ENCODE measurements at regions not wholly inside any gene's neighbourhood (a gene's known extent, or its start where the extent isn't known, plus 50 kb on each side); places are given as distances from the start of the nearest gene placed in this dataset.

- Histone ChIP-seq H3K27ac (no peak overlapping the region), H3K36me3 (no peaks in the 10 kb centered on the region), H3K4me1 (no peaks in the 10 kb centered on the region), H3K9me3 (no peaks in the 10 kb centered on the region), H3K27me3 (no peaks in the 10 kb centered on the region), H3K4me3 (no peak overlapping the region)
- ATAC-seq = no peak
- no peak for TF ChIP-seq POLR2A (IDR thresholded peaks at IDR 0.05)
- no peak for TF ChIP-seq POLR2AphosphoS5 (IDR thresholded peaks at IDR 0.05)
- no peak for TF ChIP-seq EP300 (IDR thresholded peaks at IDR 0.05)
- TF ChIP-seq, protein P1, sequence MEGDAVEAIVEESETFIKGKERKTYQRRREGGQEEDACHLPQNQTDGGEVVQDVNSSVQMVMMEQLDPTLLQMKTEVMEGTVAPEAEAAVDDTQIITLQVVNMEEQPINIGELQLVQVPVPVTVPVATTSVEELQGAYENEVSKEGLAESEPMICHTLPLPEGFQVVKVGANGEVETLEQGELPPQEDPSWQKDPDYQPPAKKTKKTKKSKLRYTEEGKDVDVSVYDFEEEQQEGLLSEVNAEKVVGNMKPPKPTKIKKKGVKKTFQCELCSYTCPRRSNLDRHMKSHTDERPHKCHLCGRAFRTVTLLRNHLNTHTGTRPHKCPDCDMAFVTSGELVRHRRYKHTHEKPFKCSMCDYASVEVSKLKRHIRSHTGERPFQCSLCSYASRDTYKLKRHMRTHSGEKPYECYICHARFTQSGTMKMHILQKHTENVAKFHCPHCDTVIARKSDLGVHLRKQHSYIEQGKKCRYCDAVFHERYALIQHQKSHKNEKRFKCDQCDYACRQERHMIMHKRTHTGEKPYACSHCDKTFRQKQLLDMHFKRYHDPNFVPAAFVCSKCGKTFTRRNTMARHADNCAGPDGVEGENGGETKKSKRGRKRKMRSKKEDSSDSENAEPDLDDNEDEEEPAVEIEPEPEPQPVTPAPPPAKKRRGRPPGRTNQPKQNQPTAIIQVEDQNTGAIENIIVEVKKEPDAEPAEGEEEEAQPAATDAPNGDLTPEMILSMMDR (IDR thresholded peaks at IDR 0.05) = no peak
- WGBS, 2 donors (ENCODE audit: low coverage in 1 of 2) = 52 to 77% methylated on average over 2 of the region's 2 CpGs
Observed at GRCh38 chr13:57925751-57926150, 294.2 kb downstream of the PCDH17 start.

GRCh38 chr13:57932061-57932460, 300.5 kb downstream of the PCDH17 start:
- no peaks in the 10 kb centered on the region for H3K27me3 ChIP-seq
- no peak for ATAC-seq

DNA sequence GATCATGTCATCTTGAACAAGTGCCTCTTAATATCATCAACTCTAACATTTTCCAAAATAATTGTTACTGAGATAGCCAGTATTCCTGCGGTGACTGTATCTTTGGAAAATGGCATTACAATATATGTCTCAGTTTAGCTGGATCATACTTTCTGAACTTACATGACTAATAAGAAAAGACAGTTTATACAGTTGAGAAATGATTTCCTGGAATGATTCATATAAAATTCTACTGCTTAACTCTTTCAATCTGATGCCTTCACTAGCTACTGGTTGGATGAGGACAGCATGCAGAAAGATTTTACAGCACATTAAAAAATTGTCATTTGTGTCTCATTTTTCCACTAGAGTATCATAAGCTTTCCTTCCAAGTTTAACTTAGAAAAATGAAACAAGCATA, 302.1 kb downstream of the PCDH17 start:
- H3K4me1 ChIP-seq = no peaks in the 10 kb centered on the region
- no peak overlapping the region for H3K4me3 ChIP-seq
- H3K27ac ChIP-seq = no peak overlapping the region
- no peak for ATAC-seq
- TF ChIP-seq EP300 (IDR thresholded peaks at IDR 0.05) (no peak), POLR2AphosphoS5 (IDR thresholded peaks at IDR 0.05) (no peak), POLR2A (IDR thresholded peaks at IDR 0.05) (no peak)
- TF ChIP-seq, protein P1 (IDR thresholded peaks at IDR 0.05) = no peak
- no peaks in the 10 kb centered on the region for H3K9me3 ChIP-seq
- no peaks in the 10 kb centered on the region for H3K36me3 ChIP-seq
- H3K27me3 ChIP-seq = no peaks in the 10 kb centered on the region
- WGBS, 2 donors (ENCODE audit: low coverage in 1 of 2) = 67 to 85% methylated on average over 1 of the region's 1 CpG

More at GRCh38 chr13:57932061-57932460, 300.5 kb downstream of the PCDH17 start:
- Histone ChIP-seq H3K36me3 (no peaks in the 10 kb centered on the region), H3K4me3 (no peak overlapping the region), H3K27ac (no peak overlapping the region), H3K9me3 (no peaks in the 10 kb centered on the region), H3K4me1 (no peaks in the 10 kb centered on the region)
- WGBS, 2 donors (ENCODE audit: low coverage in 1 of 2) = 88 to 100% methylated on average over 1 of the region's 1 CpG
- TF ChIP-seq, protein P1 (IDR thresholded peaks at IDR 0.05) = no peak
- TF ChIP-seq EP300 (IDR thresholded peaks at IDR 0.05) = no peak
- no peak for TF ChIP-seq POLR2A (IDR thresholded peaks at IDR 0.05)
- no peak for TF ChIP-seq POLR2AphosphoS5 (IDR thresholded peaks at IDR 0.05)

- H3K4me1 ChIP-seq = no peaks in the 10 kb centered on the region
- no peaks in the 10 kb centered on the region for H3K27me3 ChIP-seq
- no peak for ATAC-seq
- H3K9me3 ChIP-seq = no peaks in the 10 kb centered on the region
- H3K36me3 ChIP-seq = no peaks in the 10 kb centered on the region
- H3K27ac ChIP-seq = no peak overlapping the region
- TF ChIP-seq POLR2AphosphoS5 (IDR thresholded peaks at IDR 0.05) = no peak
- TF ChIP-seq, protein P1 (IDR thresholded peaks at IDR 0.05) = no peak
- TF ChIP-seq POLR2A (IDR thresholded peaks at IDR 0.05) = no peak
- TF ChIP-seq EP300 (IDR thresholded peaks at IDR 0.05) = no peak
- 67 to 70% methylated on average over 2 to 3 of the region's 3 CpGs for WGBS, 2 donors (ENCODE audit: low coverage in 1 of 2)
- no peak overlapping the region for H3K4me3 ChIP-seq
Observed at GRCh38 chr13:57935965-57936364, 304.4 kb downstream of the PCDH17 start.

GRCh38 chr13:57946361-57946760, 314.8 kb downstream of the PCDH17 start:
- TF ChIP-seq, protein P1 (IDR thresholded peaks at IDR 0.05) = no peak
- TF ChIP-seq POLR2A (IDR thresholded peaks at IDR 0.05) (no peak), POLR2AphosphoS5 (IDR thresholded peaks at IDR 0.05) (no peak), EP300 (IDR thresholded peaks at IDR 0.05) (no peak)
- Histone ChIP-seq H3K4me1 (no peaks in the 10 kb centered on the region), H3K27me3 (no peaks in the 10 kb centered on the region), H3K27ac (no peak overlapping the region), H3K9me3 (no peaks in the 10 kb centered on the region), H3K4me3 (no peak overlapping the region), H3K36me3 (no peaks in the 10 kb centered on the region)
- ATAC-seq = no peak
- 18 to 25% methylated on average over 1 of the region's 1 CpG for WGBS, 2 donors (ENCODE audit: low coverage in 1 of 2)

Measured in gastroesophageal sphincter (tissue), 4 donors.